SH-SY5Y (cell line): ENCODE measurements at regions not wholly inside any gene's neighbourhood (a gene's known extent, or its start where the extent isn't known, plus 50 kb on each side); places are given as distances from the start of the nearest gene placed in this dataset.

Experiments used
- GATA2 ChIP-seq: IDR thresholded peaks from 2 replicates; pipeline ENCODE4 v1.6.1; 2011; ENCODE audit warnings: mild to moderate bottlenecking, low read depth, low read length
- GATA3 ChIP-seq: IDR thresholded peaks from 2 replicates; pipeline ENCODE4 v1.6.1; 2011; ENCODE audit warnings: low read depth, mild to moderate bottlenecking, low read length, moderate library complexity

- TF ChIP-seq GATA3 (no peak), GATA2 (no peak)
These were observed 257.3 kb upstream of the SPRY2 start for GRCh38 chr13:80598189-80598588.
